ENCODE measurements at regions not wholly inside any gene's neighbourhood (a gene's known extent, or its start where the extent isn't known, plus 50 kb on each side); places are given as distances from the start of the nearest gene placed in this dataset.

GRCh38 chr10:3645406-3645805, 139.6 kb downstream of the KLF6 start:
- Histone ChIP-seq H3K27me3 (ENCODE audit: control insufficient read depth in 2 of 2, insufficient read depth in 2 of 2, low read length in 2 of 2) (peaks cover 0 to 8% of the 10 kb centered on the region in 2 experiments), H4K20me1 (replicated peaks; ENCODE audit: control insufficient read depth, extremely low read depth, insufficient read depth, low read length) (no peaks in the 10 kb centered on the region), H3K9me1 (replicated peaks; ENCODE audit: control insufficient read depth, extremely low read depth, insufficient read depth, low read length) (no peaks in the 10 kb centered on the region), H3K27ac (ENCODE audit: insufficient read depth, low read depth, low read length) (no peak overlapping the region), H2AFZ (ENCODE audit: low read depth, low read length) (no peak overlapping the region), H3K9me3 (replicated peaks; ENCODE audit: control insufficient read depth, insufficient read depth, low read length) (no peaks in the 10 kb centered on the region), H3K4me1 (ENCODE audit: control insufficient read depth, extremely low read depth, insufficient read depth, low read length) (no peaks in the 10 kb centered on the region), H3K36me3 (ENCODE audit: control insufficient read depth in 2 of 2, extremely low read depth in 1 of 2, insufficient read depth in 2 of 2, low read length in 2 of 2) (no peaks in the 10 kb centered on the region), H3K4me2 (ENCODE audit: insufficient read depth, low read length) (no peak overlapping the region), H3K9ac (replicated peaks; ENCODE audit: extremely low read depth, insufficient read depth, low read length) (no peak overlapping the region), H3K79me2 (ENCODE audit: control insufficient read depth, insufficient read depth, low read length) (no peaks in the 10 kb centered on the region), H3K4me3 (replicated peaks in 1 of 3; ENCODE audit: insufficient read depth in 1 of 3, low read depth in 1 of 3, low read length in 3 of 3) (no peak overlapping the region)
- POLR2A ChIA-PET, result no interaction called here
- no peak for TF ChIP-seq EZH2 (IDR thresholded peaks at IDR 0.05; ENCODE audit: borderline replicate concordance, low read depth, low read length, severe bottlenecking)
- no peak for TF ChIP-seq JUN (IDR thresholded peaks at IDR 0.05; ENCODE audit: borderline replicate concordance, insufficient read depth, insufficient read length, low read depth)
- TF ChIP-seq, protein P1, sequence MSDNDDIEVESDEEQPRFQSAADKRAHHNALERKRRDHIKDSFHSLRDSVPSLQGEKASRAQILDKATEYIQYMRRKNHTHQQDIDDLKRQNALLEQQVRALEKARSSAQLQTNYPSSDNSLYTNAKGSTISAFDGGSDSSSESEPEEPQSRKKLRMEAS (IDR thresholded peaks at IDR 0.05; ENCODE audit: insufficient read depth, insufficient read length), result no peak
- no peak for TF ChIP-seq GATA2 (IDR thresholded peaks at IDR 0.05; ENCODE audit: insufficient read depth, insufficient read length, low read depth, low read length)
- no peak for TF ChIP-seq MYC (IDR thresholded peaks at IDR 0.05; ENCODE audit: low read depth, low read length)
- no peak for TF ChIP-seq FOS (IDR thresholded peaks at IDR 0.05; ENCODE audit: borderline replicate concordance, insufficient read depth, low read length)
- no peak for TF ChIP-seq POLR2AphosphoS5 (IDR thresholded peaks at IDR 0.05; ENCODE audit: insufficient read depth, low read depth, low read length)
- TF ChIP-seq, protein P2, sequence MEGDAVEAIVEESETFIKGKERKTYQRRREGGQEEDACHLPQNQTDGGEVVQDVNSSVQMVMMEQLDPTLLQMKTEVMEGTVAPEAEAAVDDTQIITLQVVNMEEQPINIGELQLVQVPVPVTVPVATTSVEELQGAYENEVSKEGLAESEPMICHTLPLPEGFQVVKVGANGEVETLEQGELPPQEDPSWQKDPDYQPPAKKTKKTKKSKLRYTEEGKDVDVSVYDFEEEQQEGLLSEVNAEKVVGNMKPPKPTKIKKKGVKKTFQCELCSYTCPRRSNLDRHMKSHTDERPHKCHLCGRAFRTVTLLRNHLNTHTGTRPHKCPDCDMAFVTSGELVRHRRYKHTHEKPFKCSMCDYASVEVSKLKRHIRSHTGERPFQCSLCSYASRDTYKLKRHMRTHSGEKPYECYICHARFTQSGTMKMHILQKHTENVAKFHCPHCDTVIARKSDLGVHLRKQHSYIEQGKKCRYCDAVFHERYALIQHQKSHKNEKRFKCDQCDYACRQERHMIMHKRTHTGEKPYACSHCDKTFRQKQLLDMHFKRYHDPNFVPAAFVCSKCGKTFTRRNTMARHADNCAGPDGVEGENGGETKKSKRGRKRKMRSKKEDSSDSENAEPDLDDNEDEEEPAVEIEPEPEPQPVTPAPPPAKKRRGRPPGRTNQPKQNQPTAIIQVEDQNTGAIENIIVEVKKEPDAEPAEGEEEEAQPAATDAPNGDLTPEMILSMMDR (IDR thresholded peaks at IDR 0.05; ENCODE audit: extremely low read depth in 1 of 2, insufficient read depth in 1 of 2, low read depth in 1 of 2, low read length in 2 of 2), result no peak
- no peak for TF ChIP-seq POLR2A (IDR thresholded peaks at IDR 0.05; ENCODE audit: low read depth, low read length)
- no TSS peak for BruUV-seq (replicated peaks)
- intact Hi-C loops (cut with micrococcal nuclease) (no loop called here), dilution Hi-C loops (cut with MboI; ENCODE audit: extremely low pct_ligation_motif_present, low sequenced_read_pairs) (no loop called here)
- CTCF ChIA-PET, result no interaction called here
- DNase-seq (ENCODE audit: low read depth, low spot score), result no peak
- no peak for FAIRE-seq
